Transverse colon (tissue), 4 donors: ENCODE measurements at regions not wholly inside any gene's neighbourhood (a gene's known extent, or its start where the extent isn't known, plus 50 kb on each side); places are given as distances from the start of the nearest gene placed in this dataset.

ENCODE experiments used
- CTCF ChIP-seq, 5 experiments: fragments of 200-600 bp in 3 of 5; fragments of 450-650 bp in 2 of 5; sonication (generic) in 3 of 5; IDR thresholded peaks; 1 replicate in 2 of 5; 2 replicates in 3 of 5; pipeline ENCODE4 v1.5.1; 2016 to 2017; ENCODE audit warnings: antibody characterized with exemption in 5 of 5, inconsistent platforms in 3 of 5, mild to moderate bottlenecking in 2 of 5, moderate library complexity in 1 of 5
- EP300 ChIP-seq: sonication (generic); formaldehyde crosslinking; IDR thresholded peaks from one replicate; pipeline ENCODE4 v1.6.1; 2017; ENCODE audit warnings: antibody characterized with exemption, low read depth
- POLR2A ChIP-seq: fragments of 450-650 bp; IDR thresholded peaks from one replicate; pipeline ENCODE4 v1.6.1; 2016; ENCODE audit warnings: antibody characterized with exemption, mild to moderate bottlenecking, moderate library complexity
- POLR2AphosphoS5 ChIP-seq, 3 donors: sonication (generic); formaldehyde crosslinking; IDR thresholded peaks; one replicate each; pipeline ENCODE4 v1.6.1; 2016; ENCODE audit warnings: antibody characterized with exemption in 3 of 3

- TF ChIP-seq CTCF (IDR thresholded peaks at IDR 0.05) (no peak), POLR2A (no peak), POLR2AphosphoS5 (IDR thresholded peaks at IDR 0.05) (no peak), EP300 (no peak)
Measured at GRCh38 chr20:12581644-12582289, 427.0 kb upstream of the SPTLC3 start.
